DND-41 (cell line): ENCODE measurements at regions not wholly inside any gene's neighbourhood (a gene's known extent, or its start where the extent isn't known, plus 50 kb on each side); places are given as distances from the start of the nearest gene placed in this dataset.
A peak's percentile ranks its signal among the peaks of the same experiment; 100 is the strongest.

Experiments used
- ATAC-seq: fragments of 200-7000 bp; cut with Tn5 transposase; 3 replicates; pipeline ENCODE4 v1.9.1; 2021; ENCODE audit warnings: low read depth; ENCODE audit not compliant: insufficient read depth
- DNase-seq: peaks from one replicate; pipeline ENCODE4 v3.0.0-alpha.2; 2020
- H2AFZ ChIP-seq: 2 replicates; pipeline ENCODE4 v1.6.0; 2012; ENCODE audit warnings: low read depth, low read length
- H3K27ac ChIP-seq: 2 replicates; pipeline ENCODE4 v1.5.1; 2012; ENCODE audit warnings: low read length, inconsistent platforms
- H3K27me3 ChIP-seq: fragments of 200-600 bp; sonication (generic); 2 replicates; pipeline ENCODE4 v1.6.0; 2012; ENCODE audit warnings: low read length, mild to moderate bottlenecking, inconsistent platforms; ENCODE audit not compliant: insufficient read depth, poor library complexity
- H3K36me3 ChIP-seq: 2 replicates; pipeline ENCODE4 v1.5.1; 2012; ENCODE audit warnings: low read length, inconsistent platforms; ENCODE audit not compliant: insufficient read depth
- H3K4me1 ChIP-seq: 2 replicates; pipeline ENCODE4 v1.5.1; 2012; ENCODE audit warnings: mild to moderate bottlenecking, low read length; ENCODE audit not compliant: insufficient read depth
- H3K4me2 ChIP-seq: 2 replicates; pipeline ENCODE4 v1.6.0; 2012; ENCODE audit warnings: mild to moderate bottlenecking, moderate library complexity, low read length, inconsistent platforms; ENCODE audit not compliant: insufficient read depth
- H3K4me3 ChIP-seq, 2 experiments: fragments of 200-600 bp in 1 of 2; shearing (Covaris generic) in 1 of 2; 2 replicates each; pipeline ENCODE4 v1.5.1; 2012 to 2016; ENCODE audit warnings: inconsistent platforms in 2 of 2, low read length in 2 of 2, mild to moderate bottlenecking in 2 of 2, low read depth in 1 of 2, moderate library complexity in 1 of 2
- H3K79me2 ChIP-seq: 2 replicates; pipeline ENCODE4 v1.6.0; 2012; ENCODE audit warnings: low read length, inconsistent platforms; ENCODE audit not compliant: insufficient read depth
- H3K9ac ChIP-seq: 2 replicates; pipeline ENCODE4 v1.6.0; 2012; ENCODE audit warnings: low read depth, mild to moderate bottlenecking, inconsistent platforms, low read length, moderate library complexity
- H3K9me3 ChIP-seq: 2 replicates; pipeline ENCODE4 v1.5.1; 2012; ENCODE audit warnings: low read length, moderate library complexity, mild to moderate bottlenecking, inconsistent platforms; ENCODE audit not compliant: insufficient read depth, severe bottlenecking
- H4K20me1 ChIP-seq: 2 replicates; pipeline ENCODE4 v1.6.0; 2012; ENCODE audit warnings: low read length; ENCODE audit not compliant: insufficient read depth
- CTCF ChIP-seq: IDR thresholded peaks from 2 replicates; pipeline ENCODE4 v1.5.1; 2012; ENCODE audit warnings: borderline replicate concordance, low read length, moderate library complexity, mild to moderate bottlenecking; ENCODE audit not compliant: poor library complexity, severe bottlenecking; ENCODE audit errors: extremely low read depth
- EZH2 ChIP-seq: IDR thresholded peaks from 3 replicates; pipeline ENCODE4 v1.6.1; 2012; ENCODE audit warnings: borderline replicate concordance, low read depth, mild to moderate bottlenecking, moderate library complexity, low read length, inconsistent platforms; ENCODE audit not compliant: severe bottlenecking

- H3K4me1 ChIP-seq: peaks cover 30% of the 10 kb centered on the region
- H3K27me3 ChIP-seq: no peaks in the 10 kb centered on the region
- peak; percentile 34 for DNase-seq
- ATAC-seq: peak; percentile 39; the same call in 1 of the 3 replicates
- peak overlapping the region; percentile 9 for H3K27ac ChIP-seq
- H3K4me2 ChIP-seq: no peak overlapping the region
- 0 out of 2 replicates have a peak overlapping the region, but pooled peaks have one; percentile 4 for H2AFZ ChIP-seq
- H3K79me2 ChIP-seq: no peaks in the 10 kb centered on the region
- no peaks in the 10 kb centered on the region for H3K9me3 ChIP-seq
- H3K9ac ChIP-seq: 0 out of 2 replicates have a peak overlapping the region, but pooled peaks have one; percentile 20
- H3K4me3 ChIP-seq: no peak overlapping the region
- H4K20me1 ChIP-seq: no peaks in the 10 kb centered on the region
- no peaks in the 10 kb centered on the region for H3K36me3 ChIP-seq
- TF ChIP-seq EZH2: no peak
- no peak for TF ChIP-seq CTCF
Measured at GRCh38 chr20:39111359-39112177, 149.4 kb downstream of the DHX35 start.

- H3K9ac ChIP-seq: no peak overlapping the region
- no peak overlapping the region for H3K4me2 ChIP-seq
- no peak for TF ChIP-seq CTCF
- no peak for TF ChIP-seq EZH2
- no peaks in the 10 kb centered on the region for H3K9me3 ChIP-seq
- no peaks in the 10 kb centered on the region for H4K20me1 ChIP-seq
- no peak overlapping the region for H3K4me3 ChIP-seq
- no peak for ATAC-seq
- H3K79me2 ChIP-seq: no peaks in the 10 kb centered on the region
- no peaks in the 10 kb centered on the region for H3K27me3 ChIP-seq
- no peak overlapping the region for H3K27ac ChIP-seq
- DNase-seq: no peak
- peaks cover 30% of the 10 kb centered on the region for H3K4me1 ChIP-seq
- H3K36me3 ChIP-seq: no peaks in the 10 kb centered on the region
- H2AFZ ChIP-seq: no peak overlapping the region
Measured at GRCh38 chr20:39110819-39111136, 148.6 kb downstream of the DHX35 start.

GRCh38 chr20:39109933-39110818 is 148.0 kb downstream of the DHX35 start:
- Histone ChIP-seq H4K20me1 (no peaks in the 10 kb centered on the region), H3K9me3 (no peaks in the 10 kb centered on the region), H3K27ac (no peak overlapping the region), H3K9ac (no peak overlapping the region), H3K4me2 (no peak overlapping the region), H3K36me3 (no peaks in the 10 kb centered on the region), H3K27me3 (no peaks in the 10 kb centered on the region), H3K79me2 (no peaks in the 10 kb centered on the region), H3K4me1 (peaks cover 30% of the 10 kb centered on the region), H2AFZ (no peak overlapping the region), H3K4me3 (no peak overlapping the region)
- DNase-seq: no peak
- TF ChIP-seq EZH2 (no peak), CTCF (no peak)
- ATAC-seq: no peak
